ENCODE measurements at regions not wholly inside any gene's neighbourhood (a gene's known extent, or its start where the extent isn't known, plus 50 kb on each side); places are given as distances from the start of the nearest gene placed in this dataset.

DNA sequence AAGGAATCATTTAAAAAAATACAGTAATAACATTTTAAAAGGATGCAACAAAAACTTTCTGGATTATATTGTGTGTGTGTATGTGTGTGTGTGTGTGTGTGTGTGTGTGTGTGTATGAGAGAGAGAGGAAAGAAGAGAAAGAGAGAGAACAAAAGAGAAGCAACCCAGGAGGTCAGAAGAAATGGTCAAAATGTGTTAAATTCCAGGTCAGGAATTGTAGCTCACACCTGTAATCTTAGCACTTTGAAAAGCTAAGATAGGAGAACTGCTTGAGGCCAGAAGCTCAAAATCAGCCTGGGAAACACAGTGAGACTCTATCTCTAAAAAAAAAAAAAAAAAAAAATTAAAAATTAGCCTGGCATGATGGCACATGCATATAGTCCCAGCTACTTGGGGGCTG is 311.8 kb upstream of the CDH12 start:
- H3K4me3 ChIP-seq (ENCODE audit: low read depth, low read length): no peak overlapping the region
- TF ChIP-seq, protein P1, sequence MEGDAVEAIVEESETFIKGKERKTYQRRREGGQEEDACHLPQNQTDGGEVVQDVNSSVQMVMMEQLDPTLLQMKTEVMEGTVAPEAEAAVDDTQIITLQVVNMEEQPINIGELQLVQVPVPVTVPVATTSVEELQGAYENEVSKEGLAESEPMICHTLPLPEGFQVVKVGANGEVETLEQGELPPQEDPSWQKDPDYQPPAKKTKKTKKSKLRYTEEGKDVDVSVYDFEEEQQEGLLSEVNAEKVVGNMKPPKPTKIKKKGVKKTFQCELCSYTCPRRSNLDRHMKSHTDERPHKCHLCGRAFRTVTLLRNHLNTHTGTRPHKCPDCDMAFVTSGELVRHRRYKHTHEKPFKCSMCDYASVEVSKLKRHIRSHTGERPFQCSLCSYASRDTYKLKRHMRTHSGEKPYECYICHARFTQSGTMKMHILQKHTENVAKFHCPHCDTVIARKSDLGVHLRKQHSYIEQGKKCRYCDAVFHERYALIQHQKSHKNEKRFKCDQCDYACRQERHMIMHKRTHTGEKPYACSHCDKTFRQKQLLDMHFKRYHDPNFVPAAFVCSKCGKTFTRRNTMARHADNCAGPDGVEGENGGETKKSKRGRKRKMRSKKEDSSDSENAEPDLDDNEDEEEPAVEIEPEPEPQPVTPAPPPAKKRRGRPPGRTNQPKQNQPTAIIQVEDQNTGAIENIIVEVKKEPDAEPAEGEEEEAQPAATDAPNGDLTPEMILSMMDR (IDR thresholded peaks at IDR 0.05; ENCODE audit: insufficient read depth, low read depth, low read length): no peak
- DNase-seq (ENCODE audit: low read depth): no peak

DNA sequence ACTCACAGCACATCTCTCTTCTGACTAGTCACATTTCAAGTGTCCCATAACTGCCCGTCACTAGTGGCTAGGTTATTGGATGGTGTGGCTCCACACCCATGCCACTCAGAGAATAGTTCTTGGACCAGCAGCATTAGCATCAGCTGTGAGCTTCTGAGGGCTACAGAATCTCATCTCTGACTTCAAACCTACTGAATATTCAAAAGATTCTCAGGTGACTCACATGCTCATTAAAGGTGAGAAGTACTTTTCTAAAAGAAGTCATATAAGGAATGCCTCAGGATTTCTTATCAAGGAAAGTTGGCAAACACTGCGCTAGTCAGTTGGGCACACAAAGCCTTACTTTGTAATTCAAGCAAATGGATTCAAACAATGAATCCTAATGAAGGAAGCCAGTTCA is 305.0 kb upstream of the CDH12 start:
- TF ChIP-seq, protein P1 (IDR thresholded peaks at IDR 0.05; ENCODE audit: insufficient read depth, low read depth, low read length): no peak
- no peak overlapping the region for H3K4me3 ChIP-seq (ENCODE audit: low read depth, low read length)
- no peak for DNase-seq (ENCODE audit: low read depth)

DNA sequence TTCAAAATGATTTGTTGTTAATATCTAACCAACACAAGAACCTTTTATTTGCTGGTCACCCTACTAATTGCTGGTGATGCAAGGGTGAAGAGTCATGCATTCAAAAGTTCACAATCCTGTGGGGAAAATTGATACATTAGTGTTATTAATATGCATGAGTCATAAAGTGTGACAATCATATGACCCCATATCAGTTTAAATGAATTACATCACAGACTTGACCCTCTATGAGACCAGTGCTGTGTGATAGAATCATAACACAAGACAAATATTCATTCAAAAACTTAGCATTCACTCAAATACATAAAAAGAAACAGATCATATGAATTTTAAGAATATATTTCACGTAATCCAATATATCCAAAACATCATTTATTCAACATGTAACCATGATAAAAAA is 304.6 kb upstream of the CDH12 start:
- DNase-seq (ENCODE audit: low read depth): no peak
- TF ChIP-seq, protein P1 (IDR thresholded peaks at IDR 0.05; ENCODE audit: insufficient read depth, low read depth, low read length): no peak
- no peak overlapping the region for H3K4me3 ChIP-seq (ENCODE audit: low read depth, low read length)

DNA sequence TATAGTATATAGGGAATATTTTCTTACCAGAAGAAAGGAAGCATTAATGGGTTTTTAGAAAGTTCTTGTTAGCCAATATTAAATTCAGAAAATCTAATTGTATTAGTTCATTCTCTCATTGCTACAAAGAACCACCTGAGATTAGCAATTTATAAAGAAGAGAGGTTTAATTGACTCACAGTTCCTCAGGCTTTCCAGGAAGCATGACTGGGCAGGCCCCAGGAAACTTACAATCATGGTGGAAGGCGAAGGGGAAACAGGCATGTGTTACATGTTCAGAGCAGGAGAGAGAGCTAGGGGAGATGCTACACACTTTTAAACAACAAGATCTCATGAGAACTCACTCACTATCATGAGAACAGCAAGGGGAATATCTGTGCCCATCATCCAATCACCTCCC is 304.0 kb upstream of the CDH12 start:
- no peak for DNase-seq (ENCODE audit: low read depth)
- TF ChIP-seq, protein P1 (IDR thresholded peaks at IDR 0.05; ENCODE audit: insufficient read depth, low read depth, low read length): no peak
- H3K4me3 ChIP-seq (ENCODE audit: low read depth, low read length): no peak overlapping the region

DNA sequence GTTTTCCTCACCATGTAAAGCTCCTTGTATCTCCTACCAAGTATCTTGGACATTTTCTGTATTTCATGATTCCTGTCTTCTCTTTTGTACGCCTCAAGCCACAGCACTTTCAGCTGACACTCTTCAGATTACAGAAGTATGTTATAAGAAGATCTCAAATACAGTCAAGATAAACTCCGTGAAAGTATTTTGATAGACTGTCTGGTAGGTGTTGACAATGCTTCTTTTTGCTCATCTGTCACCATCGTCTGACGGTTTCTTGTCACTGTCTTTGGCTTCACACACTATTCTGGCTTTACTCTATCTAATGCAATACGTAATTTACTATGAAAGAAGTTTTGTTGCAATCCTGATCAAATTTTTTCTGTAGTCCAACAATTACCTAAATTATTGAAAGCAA is 294.5 kb upstream of the CDH12 start:
- H3K4me3 ChIP-seq (ENCODE audit: low read depth, low read length): no peak overlapping the region
- TF ChIP-seq, protein P1 (IDR thresholded peaks at IDR 0.05; ENCODE audit: insufficient read depth, low read depth, low read length): no peak
- DNase-seq (ENCODE audit: low read depth): no peak

DNA sequence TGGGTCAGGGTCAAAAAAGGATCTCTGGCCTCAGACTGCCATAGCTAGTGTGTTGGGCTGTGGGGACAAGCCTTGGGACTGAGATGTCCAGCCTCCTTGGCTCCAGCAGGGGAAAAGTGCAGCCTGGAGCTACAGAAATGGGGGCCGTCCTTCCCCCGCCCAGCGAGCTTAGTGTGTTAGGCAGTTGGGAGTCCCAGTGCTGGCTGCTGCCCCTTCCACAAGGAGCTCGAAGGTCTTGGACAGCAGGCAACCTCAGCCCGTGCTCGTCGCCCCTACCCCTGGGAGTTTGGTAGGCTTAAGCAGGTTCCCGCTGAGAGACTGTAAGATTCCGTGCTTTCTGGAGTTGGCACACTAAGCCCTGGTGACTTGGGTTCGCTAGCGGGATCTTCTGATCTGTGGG is 293.0 kb upstream of the CDH12 start:
- no peak overlapping the region for H3K4me3 ChIP-seq (ENCODE audit: low read depth, low read length)
- TF ChIP-seq, protein P1 (IDR thresholded peaks at IDR 0.05; ENCODE audit: insufficient read depth, low read depth, low read length): no peak
- DNase-seq (ENCODE audit: low read depth): no peak

DNA sequence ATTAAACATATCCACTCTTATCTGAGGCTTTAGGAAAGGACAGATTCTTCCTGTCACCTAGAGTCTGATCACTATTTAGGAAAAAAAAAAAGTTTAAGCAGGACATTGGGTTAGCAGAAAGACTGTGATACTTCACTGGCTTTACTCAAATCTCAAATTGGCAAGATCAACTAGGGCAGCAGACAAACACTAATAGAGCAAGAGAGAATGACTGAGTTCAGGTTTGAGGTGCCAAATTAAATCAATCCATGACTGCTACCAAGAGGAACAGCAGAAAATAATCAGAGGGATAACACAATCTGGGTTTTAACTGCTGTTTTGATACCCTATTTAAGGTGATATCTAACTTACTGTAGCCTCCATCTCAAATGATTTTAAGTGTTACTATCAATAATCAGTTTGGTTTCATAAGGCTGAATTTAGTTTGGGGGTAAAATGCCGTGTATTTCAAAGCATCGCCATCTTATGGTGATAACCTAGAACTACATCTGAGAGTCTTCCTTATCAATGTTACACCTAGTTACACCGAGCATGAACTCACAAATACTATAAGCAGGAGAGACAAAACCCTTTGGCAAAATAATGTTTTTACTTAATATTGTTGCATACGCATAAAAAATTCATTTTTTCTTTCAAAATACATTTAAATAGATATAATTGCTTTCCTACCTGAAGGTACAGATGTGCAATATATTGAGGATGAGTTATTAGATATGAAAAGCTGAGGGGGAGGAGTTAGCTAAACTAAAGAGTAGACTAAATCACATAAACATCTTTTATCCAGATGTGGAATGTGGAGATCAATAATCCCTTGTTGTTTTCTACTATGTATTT is 286.4 kb upstream of the CDH12 start:
- no peak overlapping the region for H3K4me3 ChIP-seq (ENCODE audit: low read depth, low read length)
- TF ChIP-seq, protein P1 (IDR thresholded peaks at IDR 0.05; ENCODE audit: insufficient read depth, low read depth, low read length): peak; percentile 16
- peak; percentile 5 for DNase-seq (ENCODE audit: low read depth)

All from fibroblast of villous mesenchyme (primary cell).